Smooth muscle cell (in vitro differentiated cells): ENCODE measurements at regions not wholly inside any gene's neighbourhood (a gene's known extent, or its start where the extent isn't known, plus 50 kb on each side); places are given as distances from the start of the nearest gene placed in this dataset.

Experiments
- DNase-seq: peaks from one replicate; lab custom pipeline; 2025; ENCODE audit not compliant: unreplicated experiment; lab: John Stamatoyannopoulos, UW
- H2AFZ ChIP-seq: fragments of 200-600 bp; sonication (generic); 2 replicates; pipeline ENCODE4 v1.6.0; 2016; ENCODE audit warnings: antibody characterized with exemption, low read depth, mild to moderate bottlenecking
- H3F3A ChIP-seq: fragments of 200-600 bp; sonication (generic); 2 replicates; pipeline ENCODE4 v1.6.0; 2017; ENCODE audit warnings: antibody characterized with exemption, low read depth
- H3K27ac ChIP-seq: fragments of 200-600 bp; sonication (generic); 2 replicates; pipeline ENCODE4 v1.5.1; 2016; ENCODE audit warnings: low read depth, mild to moderate bottlenecking
- H3K27me3 ChIP-seq: fragments of 200-600 bp; sonication (generic); 2 replicates; pipeline ENCODE4 v1.6.1; 2016; ENCODE audit warnings: low read depth, mild to moderate bottlenecking
- H3K36me3 ChIP-seq: fragments of 200-600 bp; sonication (generic); 2 replicates; pipeline ENCODE4 v1.5.1; 2016; ENCODE audit warnings: low read depth
- H3K4me1 ChIP-seq: fragments of 200-600 bp; sonication (generic); 2 replicates; pipeline ENCODE4 v1.5.1; 2016; ENCODE audit warnings: low read depth
- H3K4me2 ChIP-seq: fragments of 200-600 bp; sonication (generic); 2 replicates; pipeline ENCODE4 v1.6.0; 2016; ENCODE audit warnings: mild to moderate bottlenecking
- H3K4me3 ChIP-seq: fragments of 200-600 bp; sonication (generic); 2 replicates; pipeline ENCODE4 v1.5.1; 2016; ENCODE audit warnings: mild to moderate bottlenecking
- H3K79me2 ChIP-seq: fragments of 200-600 bp; sonication (generic); 2 replicates; pipeline ENCODE4 v1.6.0; 2016; ENCODE audit warnings: low read depth, mild to moderate bottlenecking
- H3K9ac ChIP-seq: fragments of 200-600 bp; sonication (generic); 2 replicates; pipeline ENCODE4 v1.6.0; 2016; ENCODE audit warnings: low read depth
- H3K9me3 ChIP-seq: fragments of 200-600 bp; sonication (generic); replicated peaks from 2 replicates; pipeline ENCODE4 v1.5.1; 2016; ENCODE audit warnings: low read depth
- H4K20me1 ChIP-seq: fragments of 200-600 bp; sonication (generic); 2 replicates; pipeline ENCODE4 v1.6.0; 2016; ENCODE audit warnings: low read depth
- CTCF ChIP-seq: fragments of 200-600 bp; sonication (generic); IDR thresholded peaks from 2 replicates; pipeline ENCODE4 v1.5.1; 2017; ENCODE audit warnings: borderline replicate concordance, mild to moderate bottlenecking, antibody characterized with exemption; ENCODE audit not compliant: insufficient read depth, poor library complexity, severe bottlenecking
- WGBS: methylation state at CpG from one replicate; pipeline ENCODE4 v1.1.7; 2016; ENCODE audit warnings: low lambda C conversion rate; 5-methylcytosine and 5-hydroxymethylcytosine counted together

DNA sequence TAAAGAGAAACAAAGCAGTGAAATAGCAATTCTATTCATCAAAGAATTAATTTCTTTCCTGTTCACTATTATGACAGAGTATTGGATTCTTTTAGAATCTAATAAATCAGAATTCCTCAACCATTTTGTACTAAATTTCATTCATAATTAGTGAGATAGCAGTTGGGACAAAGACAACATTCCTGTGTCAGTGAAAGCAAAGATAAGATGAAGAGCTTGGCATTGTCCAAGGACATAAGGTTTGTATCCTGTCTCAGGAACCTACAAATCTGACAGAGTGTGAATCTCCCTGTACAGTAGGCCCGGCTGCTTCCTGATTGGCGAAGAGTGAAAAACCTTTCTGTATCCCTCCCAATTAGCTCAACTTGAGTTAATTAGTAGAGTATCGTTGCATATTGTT lies 349.1 kb downstream of the ISL1 start:
- WGBS: 56% methylated on average over 3 of the region's 3 CpGs
- TF ChIP-seq CTCF: no peak
- H2AFZ ChIP-seq: no peak overlapping the region
- H3K27me3 ChIP-seq: no peaks in the 10 kb centered on the region
- DNase-seq: no peak
- H3K4me2 ChIP-seq: no peak overlapping the region
- no peaks in the 10 kb centered on the region for H3K36me3 ChIP-seq
- no peaks in the 10 kb centered on the region for H3K4me1 ChIP-seq
- no peaks in the 10 kb centered on the region for H4K20me1 ChIP-seq
- H3K9ac ChIP-seq: no peak overlapping the region
- H3K9me3 ChIP-seq: no peaks in the 10 kb centered on the region
- H3K79me2 ChIP-seq: no peaks in the 10 kb centered on the region
- no peak overlapping the region for H3K4me3 ChIP-seq
- H3F3A ChIP-seq: no peaks in the 10 kb centered on the region
- no peak overlapping the region for H3K27ac ChIP-seq

- Histone ChIP-seq H3F3A (no peaks in the 10 kb centered on the region), H4K20me1 (no peaks in the 10 kb centered on the region), H3K27ac (no peak overlapping the region), H3K36me3 (no peaks in the 10 kb centered on the region), H3K4me1 (no peaks in the 10 kb centered on the region), H2AFZ (no peak overlapping the region), H3K9me3 (no peaks in the 10 kb centered on the region), H3K27me3 (no peaks in the 10 kb centered on the region), H3K9ac (no peak overlapping the region), H3K4me2 (no peak overlapping the region), H3K4me3 (no peak overlapping the region), H3K79me2 (no peaks in the 10 kb centered on the region)
- TF ChIP-seq CTCF: no peak
- 95% methylated on average over 3 of the region's 3 CpGs for WGBS
- DNase-seq: no peak
These were observed 351.4 kb downstream of the ISL1 start for GRCh38 chr5:51734677-51735076.

DNA sequence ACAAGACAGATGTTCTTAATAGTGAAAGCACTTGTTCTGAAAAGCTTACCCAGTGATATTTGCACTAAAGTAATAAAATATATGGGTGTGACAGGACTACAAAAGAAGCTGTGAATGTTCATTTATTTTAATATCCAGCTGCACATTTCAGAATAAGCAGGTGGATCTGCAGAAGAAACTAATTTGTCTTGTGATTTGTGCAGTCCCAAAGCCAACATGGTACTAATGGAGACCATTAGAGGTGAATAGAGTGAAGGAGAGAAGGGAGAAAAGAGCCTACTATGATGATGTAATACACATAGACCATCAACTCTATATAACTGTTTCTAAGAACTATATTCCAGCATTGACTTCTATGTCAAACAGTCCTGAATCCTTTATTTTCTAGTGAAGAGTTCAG lies 362.8 kb downstream of the ISL1 start:
- Histone ChIP-seq H3F3A (no peaks in the 10 kb centered on the region), H3K27me3 (no peaks in the 10 kb centered on the region), H3K4me2 (no peak overlapping the region), H3K27ac (no peak overlapping the region), H4K20me1 (no peaks in the 10 kb centered on the region), H3K9me3 (no peaks in the 10 kb centered on the region), H3K36me3 (no peaks in the 10 kb centered on the region), H3K79me2 (no peaks in the 10 kb centered on the region), H3K4me3 (no peak overlapping the region), H3K9ac (no peak overlapping the region), H2AFZ (no peak overlapping the region), H3K4me1 (no peaks in the 10 kb centered on the region)
- no peak for TF ChIP-seq CTCF
- no peak for DNase-seq

GRCh38 chr5:51748647-51749046 lies 365.4 kb downstream of the ISL1 start:
- Histone ChIP-seq H3K36me3 (no peaks in the 10 kb centered on the region), H3K4me2 (no peak overlapping the region), H3K9me3 (no peaks in the 10 kb centered on the region), H3K79me2 (no peaks in the 10 kb centered on the region), H4K20me1 (no peaks in the 10 kb centered on the region), H3K27me3 (no peaks in the 10 kb centered on the region), H2AFZ (no peak overlapping the region), H3K9ac (no peak overlapping the region), H3K4me1 (no peaks in the 10 kb centered on the region), H3K27ac (no peak overlapping the region), H3F3A (no peaks in the 10 kb centered on the region), H3K4me3 (no peak overlapping the region)
- WGBS: 94% methylated on average over 2 of the region's 2 CpGs
- DNase-seq: no peak
- TF ChIP-seq CTCF: no peak
